Skin of body (tissue), 1 donor: ENCODE measurements at regions not wholly inside any gene's neighbourhood (a gene's known extent, or its start where the extent isn't known, plus 50 kb on each side); places are given as distances from the start of the nearest gene placed in this dataset.
"Not testable (repeated sequence)": the region's sequence is repeated elsewhere in the genome, so short reads cannot be mapped to it uniquely, and the experiment has no call there.

Experiments used
- DNase-seq: peaks from one replicate; lab custom pipeline; 2025; lab: John Stamatoyannopoulos, UW

DNA sequence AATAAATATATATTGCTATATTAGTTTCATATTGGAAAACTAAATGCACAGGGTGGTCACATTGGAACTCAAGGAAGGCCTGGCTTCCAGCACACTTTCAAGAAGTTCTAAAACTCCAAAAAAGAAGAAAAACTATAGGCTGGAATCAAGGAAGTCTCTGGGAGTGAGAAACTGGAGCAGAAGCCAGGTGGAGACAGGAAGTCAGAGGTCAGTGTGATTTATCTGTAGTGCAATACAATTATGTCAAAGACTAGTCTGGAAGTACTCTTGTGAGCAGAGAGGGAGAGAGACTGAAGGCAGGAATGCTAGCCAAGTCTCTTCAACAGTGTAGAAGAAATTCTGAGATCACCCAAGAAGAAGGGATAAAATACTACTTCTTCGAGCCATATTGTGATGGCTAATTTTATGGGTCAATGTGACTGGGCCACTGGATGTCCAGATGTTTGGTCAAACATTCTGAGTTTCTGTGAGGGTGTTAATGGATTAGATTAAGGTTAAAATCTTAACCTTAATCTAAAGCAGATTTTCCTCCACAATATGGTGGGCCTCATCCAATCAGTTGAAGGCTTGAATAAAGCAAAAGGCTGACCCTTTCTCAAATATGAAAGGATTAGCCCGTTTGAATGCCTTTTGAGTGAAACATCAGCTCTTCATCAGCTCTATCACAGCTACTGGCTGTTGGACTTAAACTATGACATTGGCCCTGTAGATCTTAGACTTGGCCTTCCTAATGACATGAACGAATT lies 208.0 kb downstream of the TDRD15 start:
- no peak for DNase-seq

DNA sequence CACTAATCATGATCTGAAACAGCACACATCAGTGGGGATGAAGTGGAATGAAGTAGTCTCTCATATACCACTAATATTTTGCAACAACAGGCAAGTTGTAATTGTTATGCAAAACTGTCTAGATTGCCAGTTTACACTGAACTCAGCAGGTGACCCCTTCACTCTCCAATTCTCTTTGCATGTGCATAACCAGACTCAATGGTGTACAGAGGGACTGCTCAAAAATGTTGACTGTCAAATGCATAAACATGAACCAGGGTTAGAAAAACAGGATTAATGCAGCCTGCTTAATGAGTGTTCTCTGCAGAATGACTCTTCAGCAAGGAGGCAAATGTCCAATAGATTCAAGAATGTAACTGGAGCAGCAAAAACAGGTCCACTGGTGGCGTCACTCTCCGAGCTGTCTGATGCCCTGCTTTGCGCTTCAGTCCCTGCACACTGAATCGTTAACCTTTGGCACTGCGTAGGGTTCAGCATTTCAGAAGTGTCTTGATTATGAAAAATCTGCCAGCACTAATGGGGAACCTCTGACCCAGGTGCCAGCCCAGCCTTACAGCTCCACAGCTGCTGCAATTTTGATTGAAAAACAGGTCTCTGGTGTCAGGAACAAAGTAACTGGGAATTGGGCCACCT lies 209.3 kb downstream of the TDRD15 start:
- DNase-seq: no peak

DNA sequence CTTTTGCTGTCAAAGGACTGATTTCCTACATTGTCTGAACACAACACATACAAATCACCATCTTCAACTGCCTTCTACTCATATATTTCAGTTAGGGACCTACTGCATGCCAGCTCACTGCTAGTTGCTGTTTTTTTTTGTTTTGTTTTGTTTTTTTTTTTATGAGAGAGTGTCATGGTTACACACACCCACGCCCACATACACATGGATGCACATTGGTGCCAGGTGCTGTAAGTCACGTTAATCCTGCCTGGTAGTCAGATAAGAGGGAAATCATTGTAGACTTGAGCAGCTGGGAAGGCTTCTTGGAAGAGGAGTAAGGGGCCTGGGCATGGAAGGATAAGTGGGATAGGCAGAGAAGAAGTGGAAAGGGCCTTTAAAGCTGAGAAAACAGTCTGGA lies 209.9 kb downstream of the TDRD15 start:
- no peak for DNase-seq

- DNase-seq: no peak
These were observed 223.2 kb downstream of the TDRD15 start for GRCh38 chr2:21346984-21347383.

DNA sequence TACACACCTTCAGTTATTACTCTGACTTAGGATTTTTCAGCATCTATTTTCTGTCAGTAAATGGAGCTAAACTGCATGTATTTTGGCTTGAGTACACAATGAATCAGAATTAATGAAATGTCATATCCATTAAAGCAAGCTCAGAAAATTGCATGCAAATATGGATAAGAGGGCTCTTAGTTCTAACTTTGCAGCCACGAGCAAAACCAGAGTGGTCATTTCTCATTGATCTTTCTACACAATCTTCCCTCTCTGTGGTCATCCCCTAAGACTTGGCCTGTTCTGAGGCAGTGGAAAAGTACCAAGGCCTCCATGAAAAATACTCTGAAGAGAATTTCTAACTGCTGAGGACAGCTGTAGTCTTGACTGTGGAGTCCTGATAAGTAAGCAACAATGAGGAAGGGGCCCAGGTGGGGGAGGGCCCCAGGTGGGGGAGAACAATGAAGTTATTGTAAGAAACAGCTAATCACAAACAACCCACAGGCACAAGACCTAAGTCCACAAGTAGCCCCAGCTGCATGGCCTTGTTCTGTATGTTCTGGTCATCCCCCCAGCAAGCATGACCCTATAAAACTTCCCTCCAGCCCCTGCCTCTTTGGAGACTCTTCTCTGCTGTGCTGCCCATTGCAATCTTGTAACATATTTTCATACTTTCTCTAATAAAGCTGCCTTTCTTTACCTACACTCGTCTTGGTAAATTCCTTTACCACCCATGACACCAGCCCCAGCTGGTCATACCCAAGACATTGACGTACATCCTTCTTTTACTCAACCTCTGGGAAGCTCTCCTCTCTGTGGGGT lies 230.3 kb downstream of the TDRD15 start:
- no peak for DNase-seq

- DNase-seq: no peak
These were observed 232.5 kb downstream of the TDRD15 start for GRCh38 chr2:21356086-21356856.

GRCh38 chr2:21356857-21357255 lies 233.1 kb downstream of the TDRD15 start:
- DNase-seq: no peak

DNA sequence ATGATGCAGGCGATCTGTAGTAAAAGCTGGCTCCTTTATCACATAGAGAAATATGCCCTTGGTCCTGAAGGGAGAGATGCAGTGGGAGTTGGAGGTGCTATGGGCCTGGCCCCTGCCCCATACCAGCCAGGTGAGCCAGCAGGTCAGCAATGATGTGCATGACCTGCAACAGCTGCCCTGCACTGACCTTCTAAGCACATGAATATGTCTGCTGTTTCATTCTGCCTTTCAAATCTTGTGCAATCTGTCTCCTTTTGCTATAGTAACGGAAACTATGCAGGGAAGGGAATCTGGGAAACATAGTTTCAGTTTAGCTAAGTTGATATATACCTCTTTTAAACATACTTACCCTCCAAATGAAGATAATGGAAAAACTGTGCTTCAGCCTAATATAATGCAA lies 235.2 kb downstream of the TDRD15 start:
- no peak for DNase-seq

GRCh38 chr2:21361384-21361783 lies 237.6 kb downstream of the TDRD15 start:
- no peak for DNase-seq

- DNase-seq: no peak
These were observed 238.3 kb downstream of the TDRD15 start for GRCh38 chr2:21361957-21362486.

- DNase-seq: no peak
These were observed 239.6 kb downstream of the TDRD15 start for GRCh38 chr2:21363364-21363763.

GRCh38 chr2:21367421-21367820 lies 243.7 kb downstream of the TDRD15 start:
- DNase-seq: no peak

DNA sequence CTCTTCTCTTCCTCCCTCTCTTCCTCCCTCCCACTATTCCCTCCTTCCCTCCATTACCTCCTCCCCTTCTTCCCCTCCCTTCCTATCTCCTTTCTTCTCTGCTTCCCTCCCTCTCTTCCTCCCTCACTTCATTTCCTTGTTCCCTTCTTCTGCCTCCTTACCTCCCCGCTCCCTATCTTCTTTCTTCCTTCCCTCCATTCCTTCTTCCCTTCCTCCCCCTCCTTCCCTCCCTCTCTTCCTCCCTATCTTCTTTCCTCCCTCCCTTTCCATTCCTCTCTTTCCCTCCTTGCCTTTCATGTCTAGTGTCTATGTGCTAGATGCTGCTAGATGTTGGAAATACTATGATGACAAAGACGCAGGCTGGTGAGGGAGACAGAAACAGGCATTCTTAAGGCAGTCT lies 246.0 kb downstream of the TDRD15 start:
- DNase-seq: no peak

- DNase-seq: no peak
These were observed 247.8 kb downstream of the TDRD15 start for GRCh38 chr2:21371499-21372003.

DNA sequence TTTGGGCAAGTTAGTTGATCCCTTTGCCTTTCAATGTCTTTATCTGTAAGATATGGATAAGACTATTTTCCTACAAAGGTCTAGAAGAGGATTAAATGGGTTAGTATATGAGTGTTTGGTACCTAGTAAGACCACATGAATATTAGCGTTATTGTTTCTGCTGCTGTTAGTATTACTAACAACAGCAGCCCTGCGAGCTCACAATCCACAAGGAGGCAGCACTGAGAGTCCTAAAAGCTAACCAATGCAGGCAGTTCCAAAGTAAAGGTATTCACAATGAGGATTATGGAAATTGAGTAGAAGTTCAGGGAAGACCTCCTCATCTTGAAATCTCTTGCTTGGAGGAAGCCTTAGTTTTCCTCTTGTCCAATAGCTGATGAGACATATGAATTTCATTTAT lies 248.9 kb downstream of the TDRD15 start:
- no peak for DNase-seq

DNA sequence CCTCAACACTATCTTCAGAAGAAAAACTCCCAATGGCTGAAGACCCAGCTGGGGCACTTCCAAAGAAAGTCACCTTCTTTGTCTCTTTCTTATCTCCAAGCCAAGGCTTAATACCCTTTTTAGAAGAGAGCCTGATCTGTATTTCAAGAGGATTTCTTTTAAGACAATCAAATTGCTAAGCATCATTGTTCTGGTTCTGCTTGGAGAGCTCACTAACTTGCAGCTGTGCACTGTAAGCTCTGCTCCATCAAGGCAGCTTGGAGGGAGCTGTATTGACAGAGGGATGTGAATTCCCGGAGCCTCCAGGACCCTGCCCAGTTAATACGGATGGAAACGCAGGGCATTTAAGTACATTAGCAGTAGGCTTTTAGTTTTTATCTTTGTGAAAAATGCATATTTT lies 253.1 kb downstream of the TDRD15 start:
- DNase-seq: no peak

DNA sequence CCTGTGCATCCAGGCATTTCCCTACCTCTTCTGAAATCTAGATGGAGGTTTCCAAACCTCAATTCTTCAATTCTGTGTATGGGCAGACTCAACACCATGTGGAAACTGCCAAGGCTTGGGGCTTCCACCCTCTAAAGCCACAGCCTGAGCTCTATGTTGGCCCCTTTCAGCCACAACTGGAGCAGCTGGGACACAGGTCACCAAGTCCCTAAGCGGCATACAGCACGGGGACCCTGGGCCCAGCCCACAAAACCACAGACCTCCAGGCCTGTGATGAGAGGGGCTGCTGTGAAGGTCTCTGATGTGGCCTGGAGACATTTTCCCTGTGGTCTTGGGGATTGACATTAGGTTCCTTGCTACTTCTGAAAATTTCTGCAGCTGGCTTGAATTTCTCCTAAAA lies 255.4 kb downstream of the TDRD15 start:
- no peak for DNase-seq

DNA sequence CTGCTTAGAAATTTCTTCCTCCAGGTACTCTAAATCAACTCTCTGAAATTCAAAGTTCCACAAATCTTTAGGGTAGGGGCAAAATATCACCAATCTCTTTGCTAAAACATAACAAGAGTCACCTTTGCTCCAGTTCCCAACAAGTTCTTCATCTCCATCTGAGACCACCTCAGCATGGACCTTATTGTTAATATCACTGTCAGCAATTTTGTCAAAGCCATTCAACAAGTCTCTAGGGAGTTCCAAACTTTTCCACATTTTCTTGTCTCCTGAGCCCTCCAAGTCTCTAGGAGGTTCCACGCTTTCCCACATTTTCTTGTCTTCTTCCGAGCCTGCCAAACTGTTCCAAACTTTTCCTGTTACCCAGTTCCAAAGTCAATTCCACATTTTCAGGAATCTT lies 255.9 kb downstream of the TDRD15 start:
- not testable (repeated sequence) for DNase-seq

GRCh38 chr2:21381421-21381820 lies 257.7 kb downstream of the TDRD15 start:
- peak; percentile 84 for DNase-seq

DNA sequence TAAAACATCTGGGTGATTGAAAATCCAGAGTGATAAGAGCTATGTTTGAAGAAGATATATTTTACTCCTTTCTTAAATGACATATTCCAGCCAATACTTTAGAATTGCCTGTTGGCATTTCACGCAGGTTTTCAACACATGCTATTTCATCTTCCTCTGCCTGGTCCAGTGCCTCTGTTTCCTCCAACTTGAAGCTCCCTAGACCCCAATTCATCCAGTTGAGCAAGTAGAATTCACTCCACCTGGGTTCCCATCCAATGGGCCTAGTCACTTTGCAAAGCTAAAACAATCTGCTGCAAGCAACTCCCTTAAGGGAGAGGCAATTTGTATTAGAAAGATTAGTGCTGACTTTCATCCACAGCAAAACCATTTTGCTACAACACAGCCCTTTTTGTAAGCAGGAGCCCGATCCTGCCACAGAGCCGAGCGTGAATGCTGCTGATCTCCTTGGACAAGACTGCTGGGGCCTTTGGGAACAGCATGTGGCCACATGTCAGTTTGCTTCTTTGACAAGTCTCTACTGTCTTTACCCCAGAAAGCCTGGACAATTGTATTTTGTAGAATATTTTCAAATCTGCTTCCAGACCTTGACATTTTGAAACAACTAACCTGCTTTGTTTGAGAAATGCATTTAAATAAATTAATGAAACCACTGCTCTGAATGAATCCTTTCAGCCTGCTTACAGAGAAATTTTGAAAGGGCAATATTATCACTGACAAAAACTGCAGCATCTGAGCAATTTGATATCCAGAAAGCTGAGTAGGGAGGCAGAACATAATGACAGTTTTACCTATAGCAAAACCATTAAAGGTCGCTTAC lies 259.1 kb downstream of the TDRD15 start:
- peak; percentile 71 for DNase-seq
